AG10803 (cell line): ENCODE measurements at regions not wholly inside any gene's neighbourhood (a gene's known extent, or its start where the extent isn't known, plus 50 kb on each side); places are given as distances from the start of the nearest gene placed in this dataset.

ENCODE experiments used
- DNase-seq: peaks from one replicate; pipeline ENCODE4 v3.0.0; 2010; ENCODE audit warnings: low read depth
- H3K4me3 ChIP-seq: 2 replicates; pipeline ENCODE4 v1.5.1; 2011; ENCODE audit warnings: mild to moderate bottlenecking, low read length, control low read depth
- TF ChIP-seq, protein P1 (sequence below): conservative IDR thresholded peaks from 2 replicates; pipeline ENCODE4 v1.5.1; 2011; ENCODE audit warnings: mild to moderate bottlenecking, low read length, control low read depth, inconsistent platforms

- TF ChIP-seq, protein P1, sequence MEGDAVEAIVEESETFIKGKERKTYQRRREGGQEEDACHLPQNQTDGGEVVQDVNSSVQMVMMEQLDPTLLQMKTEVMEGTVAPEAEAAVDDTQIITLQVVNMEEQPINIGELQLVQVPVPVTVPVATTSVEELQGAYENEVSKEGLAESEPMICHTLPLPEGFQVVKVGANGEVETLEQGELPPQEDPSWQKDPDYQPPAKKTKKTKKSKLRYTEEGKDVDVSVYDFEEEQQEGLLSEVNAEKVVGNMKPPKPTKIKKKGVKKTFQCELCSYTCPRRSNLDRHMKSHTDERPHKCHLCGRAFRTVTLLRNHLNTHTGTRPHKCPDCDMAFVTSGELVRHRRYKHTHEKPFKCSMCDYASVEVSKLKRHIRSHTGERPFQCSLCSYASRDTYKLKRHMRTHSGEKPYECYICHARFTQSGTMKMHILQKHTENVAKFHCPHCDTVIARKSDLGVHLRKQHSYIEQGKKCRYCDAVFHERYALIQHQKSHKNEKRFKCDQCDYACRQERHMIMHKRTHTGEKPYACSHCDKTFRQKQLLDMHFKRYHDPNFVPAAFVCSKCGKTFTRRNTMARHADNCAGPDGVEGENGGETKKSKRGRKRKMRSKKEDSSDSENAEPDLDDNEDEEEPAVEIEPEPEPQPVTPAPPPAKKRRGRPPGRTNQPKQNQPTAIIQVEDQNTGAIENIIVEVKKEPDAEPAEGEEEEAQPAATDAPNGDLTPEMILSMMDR = no peak
- H3K4me3 ChIP-seq = no peak overlapping the region
- DNase-seq = no peak
Measured at GRCh38 chr2:153373510-153374279, 104.9 kb downstream of the RPRM start.

- DNase-seq = no peak
- no peak overlapping the region for H3K4me3 ChIP-seq
- TF ChIP-seq, protein P1 = no peak
Measured at GRCh38 chr2:153360239-153360638, 118.3 kb downstream of the RPRM start.

- H3K4me3 ChIP-seq = no peak overlapping the region
- no peak for DNase-seq
- TF ChIP-seq, protein P1 = no peak
Measured at GRCh38 chr2:153354377-153354776, 124.2 kb downstream of the RPRM start.

DNA sequence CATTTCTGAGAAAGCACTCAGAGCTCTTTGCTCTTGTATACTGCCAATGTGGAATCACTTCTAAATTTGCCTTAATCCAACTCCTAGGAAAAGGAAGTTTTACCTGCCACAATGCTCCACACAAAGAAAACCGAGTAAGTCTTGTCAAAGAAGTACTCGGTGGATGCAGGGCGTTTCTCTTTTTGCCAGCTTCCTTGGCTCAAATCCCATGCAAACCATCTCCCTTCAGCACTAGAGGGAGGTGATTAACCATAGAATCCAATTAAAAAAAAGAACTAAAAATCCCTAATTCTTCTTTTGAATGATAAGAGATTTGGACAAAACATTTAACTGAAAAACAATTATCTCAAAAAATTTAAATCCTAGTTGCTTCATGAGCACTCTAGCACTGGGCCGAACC is 129.0 kb downstream of the RPRM start:
- no peak for DNase-seq
- TF ChIP-seq, protein P1 = no peak
- H3K4me3 ChIP-seq = no peak overlapping the region

DNA sequence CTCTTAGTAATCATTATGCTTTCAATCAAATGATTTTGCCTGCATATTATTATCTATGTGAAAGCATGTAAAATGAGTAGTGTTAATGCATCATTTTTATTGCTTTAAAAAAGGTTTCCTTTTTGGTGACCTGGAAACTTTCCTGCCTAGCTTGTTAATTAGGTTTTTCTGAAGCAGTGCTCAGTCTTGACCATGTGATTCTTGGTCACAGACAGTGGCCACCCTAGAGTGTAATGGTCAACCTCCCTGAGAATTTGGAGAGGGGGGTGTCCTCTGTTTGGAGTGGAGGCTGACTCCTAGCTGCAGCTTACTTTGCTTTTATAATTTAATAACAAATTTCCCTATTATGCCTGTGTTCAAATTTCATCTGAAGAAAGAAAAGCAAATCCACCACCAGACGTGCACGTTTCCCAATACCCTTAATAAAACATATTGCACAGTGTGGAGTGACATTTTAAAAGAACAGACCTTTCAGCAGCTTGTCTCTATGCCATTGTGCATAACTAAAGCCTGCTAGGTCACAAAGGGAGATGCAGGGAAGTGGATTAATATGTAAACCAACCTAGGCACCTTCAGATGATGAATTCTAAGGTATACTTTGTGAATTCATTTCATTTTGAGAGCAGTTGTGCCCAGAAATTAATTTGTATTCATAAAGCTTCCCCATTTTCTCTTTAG is 130.6 kb downstream of the RPRM start:
- TF ChIP-seq, protein P1 = no peak
- DNase-seq = no peak
- H3K4me3 ChIP-seq = no peak overlapping the region

- DNase-seq = no peak
- no peak overlapping the region for H3K4me3 ChIP-seq
- TF ChIP-seq, protein P1 = no peak
Measured at GRCh38 chr2:153320879-153321278, 157.7 kb downstream of the RPRM start.

- H3K4me3 ChIP-seq = no peak overlapping the region
- no peak for DNase-seq
Measured at GRCh38 chr2:153311432-153311831, 167.1 kb downstream of the RPRM start.

More at GRCh38 chr2:153311432-153311831, 167.1 kb downstream of the RPRM start:
- TF ChIP-seq, protein P1 = no peak
